ENCODE measurements at regions not wholly inside any gene's neighbourhood (a gene's known extent, or its start where the extent isn't known, plus 50 kb on each side); places are given as distances from the start of the nearest gene placed in this dataset.

- Mint-ChIP-seq H3K36me3 (ENCODE audit: low read depth, unreplicated experiment) (no peaks in the 10 kb centered on the region), H3K27me3 (ENCODE audit: unreplicated experiment) (no peaks in the 10 kb centered on the region), H3K27ac (ENCODE audit: unreplicated experiment) (no peak overlapping the region), H3K4me3 (ENCODE audit: unreplicated experiment) (no peak overlapping the region), H3K9me3 (ENCODE audit: unreplicated experiment) (no peaks in the 10 kb centered on the region), H3K4me1 (ENCODE audit: unreplicated experiment) (no peaks in the 10 kb centered on the region)
- no peak for TF ChIP-seq CTCF (IDR thresholded peaks at IDR 0.05; ENCODE audit: unreplicated experiment)
- DNase-seq (ENCODE audit: low spot score) = no peak
These were observed 117.9 kb upstream of the FAM9B start for GRCh38 chrX:9151772-9152307.

GRCh38 chrX:9153300-9153699 lies 119.4 kb upstream of the FAM9B start:
- no peak for DNase-seq (ENCODE audit: low spot score)
- H3K4me1 Mint-ChIP-seq (ENCODE audit: unreplicated experiment) = no peaks in the 10 kb centered on the region

GRCh38 chrX:9158611-9159010 lies 124.7 kb upstream of the FAM9B start:
- DNase-seq (ENCODE audit: low spot score) = no peak
- H3K4me3 Mint-ChIP-seq (ENCODE audit: unreplicated experiment) = no peak overlapping the region
- H3K4me1 Mint-ChIP-seq (ENCODE audit: unreplicated experiment) = no peaks in the 10 kb centered on the region
- H3K27me3 Mint-ChIP-seq (ENCODE audit: unreplicated experiment) = no peaks in the 10 kb centered on the region
- H3K27ac Mint-ChIP-seq (ENCODE audit: unreplicated experiment) = no peak overlapping the region
- TF ChIP-seq CTCF (IDR thresholded peaks at IDR 0.05; ENCODE audit: unreplicated experiment) = no peak
- H3K36me3 Mint-ChIP-seq (ENCODE audit: low read depth, unreplicated experiment) = no peaks in the 10 kb centered on the region
- no peaks in the 10 kb centered on the region for H3K9me3 Mint-ChIP-seq (ENCODE audit: unreplicated experiment)

More at GRCh38 chrX:9153300-9153699, 119.4 kb upstream of the FAM9B start:
- Mint-ChIP-seq H3K27ac (ENCODE audit: unreplicated experiment) (no peak overlapping the region), H3K9me3 (ENCODE audit: unreplicated experiment) (no peaks in the 10 kb centered on the region), H3K36me3 (ENCODE audit: low read depth, unreplicated experiment) (no peaks in the 10 kb centered on the region), H3K27me3 (ENCODE audit: unreplicated experiment) (no peaks in the 10 kb centered on the region), H3K4me3 (ENCODE audit: unreplicated experiment) (no peak overlapping the region)
- TF ChIP-seq CTCF (IDR thresholded peaks at IDR 0.05; ENCODE audit: unreplicated experiment) = no peak

- H3K4me3 Mint-ChIP-seq (ENCODE audit: unreplicated experiment) = no peak overlapping the region
- no peaks in the 10 kb centered on the region for H3K36me3 Mint-ChIP-seq (ENCODE audit: low read depth, unreplicated experiment)
- DNase-seq (ENCODE audit: low spot score) = no peak
- no peaks in the 10 kb centered on the region for H3K27me3 Mint-ChIP-seq (ENCODE audit: unreplicated experiment)
- H3K27ac Mint-ChIP-seq (ENCODE audit: unreplicated experiment) = no peak overlapping the region
- no peaks in the 10 kb centered on the region for H3K4me1 Mint-ChIP-seq (ENCODE audit: unreplicated experiment)
- no peak for TF ChIP-seq CTCF (IDR thresholded peaks at IDR 0.05; ENCODE audit: unreplicated experiment)
- H3K9me3 Mint-ChIP-seq (ENCODE audit: unreplicated experiment) = no peaks in the 10 kb centered on the region
These were observed 126.9 kb upstream of the FAM9B start for GRCh38 chrX:9160698-9161329.

- no peak overlapping the region for H3K27ac Mint-ChIP-seq (ENCODE audit: unreplicated experiment)
- no peaks in the 10 kb centered on the region for H3K4me1 Mint-ChIP-seq (ENCODE audit: unreplicated experiment)
- H3K36me3 Mint-ChIP-seq (ENCODE audit: low read depth, unreplicated experiment) = no peaks in the 10 kb centered on the region
- DNase-seq (ENCODE audit: low spot score) = no peak
- H3K9me3 Mint-ChIP-seq (ENCODE audit: unreplicated experiment) = no peaks in the 10 kb centered on the region
- H3K27me3 Mint-ChIP-seq (ENCODE audit: unreplicated experiment) = no peaks in the 10 kb centered on the region
- no peak for TF ChIP-seq CTCF (IDR thresholded peaks at IDR 0.05; ENCODE audit: unreplicated experiment)
- H3K4me3 Mint-ChIP-seq (ENCODE audit: unreplicated experiment) = no peak overlapping the region
These were observed 128.8 kb upstream of the FAM9B start for GRCh38 chrX:9162698-9163097.
